GM21723 (cell line): ENCODE measurements at regions not wholly inside any gene's neighbourhood (a gene's known extent, or its start where the extent isn't known, plus 50 kb on each side); places are given as distances from the start of the nearest gene placed in this dataset.
"Not testable (repeated sequence)": the region's sequence is repeated elsewhere in the genome, so short reads cannot be mapped to it uniquely, and the experiment has no call there.

Experiments used
- ATAC-seq: cut with Tn5 transposase; IDR thresholded peaks from one replicate; pipeline ENCODE4 v1.9.1; 2021; ENCODE audit warnings: mild to moderate bottlenecking, moderate library complexity; ENCODE audit not compliant: unreplicated experiment

DNA sequence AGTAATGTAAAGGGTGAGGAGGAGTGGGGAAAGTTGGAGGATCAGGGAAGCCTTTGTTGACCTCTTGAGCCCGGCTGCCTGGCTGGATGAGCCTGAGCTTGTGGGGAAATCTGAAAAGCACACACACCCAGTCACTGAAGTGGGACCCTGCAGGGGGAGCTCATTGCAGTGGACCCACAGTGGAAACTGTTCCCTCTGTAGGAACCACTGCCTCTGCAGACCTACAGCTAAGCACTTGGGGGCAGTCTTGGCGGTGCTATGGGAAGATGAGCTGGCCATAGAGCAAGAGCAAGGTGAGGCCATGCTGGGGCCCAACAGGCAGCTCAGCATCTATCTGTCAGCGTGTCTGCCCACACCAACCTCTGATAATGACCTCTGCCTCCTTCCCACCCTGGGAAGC is 294.8 kb downstream of the TSHZ3 start:
- ATAC-seq, result no peak

DNA sequence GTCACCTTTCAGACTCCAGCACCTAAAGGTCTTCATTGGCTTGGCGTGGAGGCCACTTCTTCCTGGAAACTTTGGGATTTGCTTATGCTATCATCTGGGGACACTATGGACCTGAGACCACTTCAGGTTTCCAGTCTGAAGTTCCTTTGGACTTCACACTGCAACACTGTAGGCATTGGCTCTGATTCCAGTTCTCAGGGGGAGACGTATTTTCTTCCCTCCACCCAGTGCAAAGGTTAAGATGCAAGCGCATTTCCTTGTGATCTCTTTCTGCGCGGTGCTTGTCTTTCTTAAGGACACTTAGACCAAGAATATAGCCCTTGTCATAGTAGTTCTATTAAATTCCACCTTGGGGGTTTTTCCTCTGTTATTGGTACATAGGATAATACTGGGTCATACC is 299.8 kb downstream of the TSHZ3 start:
- no peak for ATAC-seq

DNA sequence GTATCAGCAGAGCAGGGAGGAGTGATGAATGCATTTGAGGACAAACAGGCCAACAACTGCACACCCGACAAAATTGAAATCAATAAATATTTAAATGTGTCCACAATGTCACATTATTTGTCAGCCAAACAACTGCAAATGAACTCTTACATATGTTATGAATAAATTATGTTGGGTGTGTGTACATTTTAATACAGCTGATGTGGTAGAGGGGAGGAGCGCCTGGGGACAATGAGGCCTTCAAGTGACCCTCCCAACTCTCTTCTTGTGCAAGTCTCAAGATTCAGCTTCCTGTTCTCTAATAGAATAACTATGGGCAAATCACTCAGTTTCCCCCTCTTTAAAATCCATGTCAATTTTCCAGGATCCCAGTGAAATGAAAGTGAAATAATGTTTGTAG is 303.2 kb downstream of the TSHZ3 start:
- ATAC-seq, result no peak

DNA sequence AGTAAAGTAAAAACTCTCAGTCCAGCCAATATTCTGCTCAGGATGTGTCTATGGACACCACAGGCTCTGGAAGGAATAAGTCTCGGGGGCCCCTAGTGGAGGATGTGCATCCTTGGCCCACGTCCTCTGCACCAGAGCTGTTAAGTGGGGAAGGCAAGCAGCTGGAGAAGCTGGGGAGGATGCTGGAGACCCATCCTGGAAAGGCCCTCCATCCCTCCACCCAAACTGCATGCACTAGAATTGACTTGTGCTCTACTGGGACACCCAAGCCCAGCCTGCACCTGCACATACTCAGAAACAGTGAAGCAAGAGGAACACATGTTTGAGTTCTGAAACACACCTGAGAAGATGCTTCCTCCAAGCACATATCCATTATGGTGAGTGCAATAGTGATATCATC is 307.8 kb downstream of the TSHZ3 start:
- ATAC-seq, result no peak

DNA sequence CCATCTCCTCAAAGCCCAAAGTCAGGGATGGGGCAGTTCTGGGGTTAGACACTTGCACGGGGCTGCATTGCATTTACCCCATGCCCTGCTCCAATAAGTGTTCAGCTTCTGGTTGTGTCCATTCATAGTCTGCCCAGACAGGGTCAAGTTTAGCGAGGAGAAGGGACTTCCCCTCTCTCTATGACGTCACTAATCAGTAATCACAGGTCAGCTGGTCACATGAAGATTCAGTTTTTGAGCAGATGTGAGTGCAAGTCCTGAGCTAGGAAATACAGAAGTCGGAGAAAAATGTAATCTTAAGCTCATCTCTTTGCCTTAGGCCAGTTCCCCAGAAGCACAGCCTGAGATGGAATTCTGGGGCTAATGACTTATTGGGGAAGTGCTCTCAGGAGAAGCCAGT is 310.1 kb downstream of the TSHZ3 start:
- ATAC-seq, result no peak

DNA sequence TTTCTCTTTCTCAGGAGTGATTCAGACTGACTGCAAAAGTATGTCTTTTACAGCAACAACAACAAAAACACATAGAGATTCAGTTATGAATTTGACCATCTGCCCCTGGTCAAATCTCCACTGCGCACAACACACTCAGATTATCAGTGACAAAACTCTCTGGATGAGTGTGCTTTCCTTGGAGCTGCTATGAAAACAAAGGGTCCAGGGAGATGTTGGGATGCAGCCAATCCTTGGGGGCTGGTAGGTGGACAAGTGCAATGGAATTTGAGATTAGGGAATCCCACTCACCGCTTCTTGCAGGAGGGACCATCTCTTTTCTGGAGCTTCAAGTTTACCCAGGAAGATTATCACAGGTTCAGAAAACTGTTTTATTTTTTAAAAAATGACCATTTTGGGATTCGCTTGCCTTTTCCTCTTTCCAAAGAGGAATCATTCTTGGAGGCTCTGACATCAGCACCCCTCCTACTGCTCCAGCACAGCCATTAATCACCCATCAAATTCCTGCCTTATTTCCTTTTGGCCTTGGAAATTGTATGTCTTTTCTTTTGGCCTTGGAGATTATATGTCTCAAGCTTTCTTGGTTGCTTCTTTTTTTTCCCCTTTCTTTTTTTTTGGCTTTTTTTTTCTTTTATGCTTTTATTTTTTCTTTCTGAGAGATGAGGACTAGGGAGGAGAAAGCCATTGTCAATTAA is 311.8 kb downstream of the TSHZ3 start:
- ATAC-seq, result no peak

DNA sequence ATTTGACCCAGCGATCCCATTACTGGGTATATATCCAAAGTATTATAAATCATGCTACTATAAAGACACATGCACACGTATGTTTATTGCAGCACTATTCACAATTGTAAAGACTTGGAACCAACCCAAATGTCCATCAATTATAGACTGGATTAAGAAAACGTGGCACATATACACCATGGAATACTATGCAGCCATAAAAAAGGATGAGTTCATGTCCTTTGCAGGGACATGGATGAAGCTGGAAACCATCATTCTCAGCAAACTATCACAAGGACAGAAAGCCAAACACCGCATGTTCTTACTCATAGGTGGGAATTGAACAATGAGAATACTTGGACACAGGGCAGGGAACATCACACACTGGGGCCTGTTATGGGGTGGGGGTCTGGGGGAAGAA is 317.8 kb downstream of the TSHZ3 start:
- not testable (repeated sequence) for ATAC-seq

DNA sequence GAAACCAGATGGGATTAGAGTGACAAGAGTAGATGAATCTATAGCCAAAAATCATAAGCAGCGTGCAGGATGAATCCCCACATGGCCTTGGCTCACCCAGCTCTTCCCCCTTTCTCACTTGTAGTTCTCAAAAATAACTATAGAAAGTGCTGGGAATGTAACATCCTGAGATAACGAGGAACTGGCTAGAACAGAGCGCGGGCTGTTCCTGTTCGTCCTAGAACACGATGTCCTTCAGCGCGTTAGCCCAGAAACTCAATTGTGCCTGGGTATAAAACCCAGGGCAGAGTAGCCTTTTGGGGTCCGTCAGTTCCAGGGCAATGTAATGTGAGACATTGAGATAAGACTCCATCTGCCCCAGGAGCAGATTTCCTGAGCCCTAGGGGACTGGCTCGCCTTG is 326.2 kb downstream of the TSHZ3 start:
- ATAC-seq, result no peak

DNA sequence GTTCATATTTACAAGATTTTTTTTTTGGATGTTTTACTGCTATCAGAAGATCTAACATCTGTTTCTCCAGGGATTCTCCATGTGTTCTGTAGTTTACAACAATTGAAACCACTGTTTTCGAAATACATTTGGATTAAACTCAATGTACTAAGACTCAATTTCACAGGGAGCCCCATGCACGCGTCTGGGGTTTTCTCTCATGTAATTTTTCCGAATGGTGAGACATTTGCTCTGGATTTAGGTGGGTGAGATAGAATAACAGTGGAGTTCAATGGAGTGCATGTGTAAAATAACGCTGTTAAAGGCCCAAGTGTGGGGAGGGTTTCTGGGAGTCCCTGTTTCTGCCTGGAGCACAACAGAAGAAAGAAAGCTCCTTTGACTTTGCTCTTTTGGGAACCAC is 330.3 kb downstream of the TSHZ3 start:
- no peak for ATAC-seq

DNA sequence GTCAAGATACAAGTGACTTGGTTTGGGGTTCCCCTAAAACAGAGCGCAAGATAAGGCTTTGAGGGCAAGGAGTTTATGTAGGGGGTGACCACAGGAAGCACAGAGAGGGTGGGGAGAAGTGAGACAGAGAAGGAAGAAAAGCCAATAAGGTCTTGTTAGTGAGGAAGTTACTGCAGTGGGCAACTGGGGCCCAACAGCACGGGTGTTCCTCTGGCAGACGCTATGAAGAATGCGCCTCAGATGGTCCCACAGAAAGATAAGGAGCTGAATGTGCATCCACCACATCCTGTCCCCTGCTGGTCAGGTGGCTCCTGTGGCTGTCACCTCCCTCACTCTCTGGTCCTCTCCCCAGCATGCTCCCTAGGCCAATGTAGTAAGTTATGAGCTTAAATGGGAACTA is 333.5 kb downstream of the TSHZ3 start:
- no peak for ATAC-seq

DNA sequence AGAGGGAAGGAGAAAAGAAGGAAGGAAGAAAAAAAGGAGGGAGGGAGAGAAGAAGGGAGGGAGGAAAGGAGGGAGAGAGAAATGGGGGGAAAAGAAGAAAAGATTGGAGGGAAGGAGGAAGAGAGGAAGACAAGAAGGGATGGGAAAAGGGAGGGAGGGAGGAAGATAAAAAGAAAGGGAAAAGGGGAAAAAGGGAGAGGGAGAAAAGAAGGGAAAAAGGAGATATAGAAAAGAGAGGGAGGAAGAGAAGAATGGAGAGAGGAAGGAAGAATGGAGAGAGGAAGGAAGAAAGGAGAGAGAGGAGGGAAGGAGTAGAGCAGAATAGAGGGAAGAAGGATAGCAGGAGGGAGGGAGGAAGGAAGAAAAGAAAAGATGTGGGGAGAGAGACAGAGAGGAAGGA is 334.6 kb downstream of the TSHZ3 start:
- no peak for ATAC-seq

DNA sequence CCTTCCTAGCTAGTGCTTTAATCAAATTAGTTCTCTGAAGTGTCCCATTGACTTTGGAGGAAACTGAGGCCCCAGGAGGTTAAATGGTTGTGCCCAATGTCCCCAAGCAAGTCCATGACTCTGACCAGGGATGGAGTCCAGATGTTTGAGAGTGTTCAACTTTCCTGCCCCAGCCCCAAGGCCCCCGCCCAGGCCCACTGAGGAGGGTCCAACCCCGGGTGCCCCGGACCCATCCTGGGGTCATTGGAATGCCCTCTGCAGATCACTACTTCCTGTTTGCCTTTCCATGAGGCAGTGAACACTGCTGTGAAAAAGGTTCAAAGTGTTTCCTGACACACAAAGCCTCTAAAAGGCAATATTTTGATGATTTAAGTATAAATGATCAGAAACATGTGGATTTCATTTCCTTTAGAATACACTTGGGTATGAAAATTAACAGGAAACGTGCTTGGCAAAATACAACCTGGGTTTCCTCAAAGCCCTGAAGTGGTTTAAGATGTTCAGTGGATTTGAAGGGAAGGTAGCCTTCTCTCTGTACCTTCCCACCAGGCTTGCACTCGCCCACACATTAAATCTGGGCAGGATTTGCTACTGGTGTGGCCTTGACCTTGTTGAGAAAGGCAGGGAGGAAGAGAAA is 335.7 kb downstream of the TSHZ3 start:
- ATAC-seq, result no peak

DNA sequence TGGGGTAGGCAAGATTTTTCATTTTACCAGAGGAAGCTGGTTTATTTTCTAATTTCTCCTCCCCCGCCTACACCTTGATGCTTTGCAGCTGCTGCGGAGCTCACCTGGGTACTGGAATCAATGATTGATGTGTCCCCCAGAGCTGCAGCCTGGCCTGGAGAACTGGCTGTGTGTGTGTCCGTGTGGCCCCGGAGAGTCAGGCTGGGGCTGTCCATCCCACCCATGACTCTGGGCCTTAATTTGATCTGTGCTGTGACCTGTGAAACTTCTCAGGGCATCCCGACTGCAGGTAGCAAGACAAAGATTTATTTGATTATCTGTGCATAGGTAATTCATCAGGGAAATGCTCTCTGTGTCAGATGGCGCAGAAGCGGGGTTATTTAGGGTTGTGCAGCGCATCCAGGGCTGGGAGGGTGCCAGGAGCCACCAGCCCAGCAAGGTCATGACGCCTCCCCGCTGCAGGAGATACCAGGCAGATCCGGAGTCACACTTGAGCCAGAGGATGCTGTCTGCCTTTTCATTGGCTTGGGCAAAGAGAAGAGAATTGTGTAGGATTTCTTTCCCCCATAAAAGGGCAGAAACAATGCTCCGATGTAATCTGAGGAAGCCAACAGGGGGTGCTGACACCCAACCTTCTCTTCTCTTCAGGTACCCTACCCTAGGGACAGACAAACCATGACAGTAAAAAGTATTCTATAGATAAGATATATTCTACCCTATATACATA is 346.6 kb downstream of the TSHZ3 start:
- ATAC-seq, result no peak

DNA sequence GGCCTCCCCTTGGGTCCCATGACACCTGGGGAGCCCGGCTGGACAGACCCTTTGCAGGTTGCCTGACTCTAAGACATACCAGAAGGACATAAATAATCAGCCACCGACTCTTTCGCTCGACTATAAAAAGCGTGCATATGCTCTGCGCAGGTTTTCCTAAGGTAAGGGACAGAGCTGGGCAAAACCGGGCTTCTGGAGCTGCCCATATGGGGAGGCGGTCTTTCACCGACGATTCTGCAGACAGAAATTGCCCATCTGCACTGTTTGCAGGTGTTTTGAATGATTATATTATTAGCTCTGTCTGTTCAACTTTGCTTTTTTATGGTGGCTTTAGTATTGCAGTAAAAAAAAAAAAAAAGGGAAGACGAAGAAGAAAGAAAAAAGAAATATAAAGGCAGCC is 347.2 kb downstream of the TSHZ3 start:
- ATAC-seq, result no peak

DNA sequence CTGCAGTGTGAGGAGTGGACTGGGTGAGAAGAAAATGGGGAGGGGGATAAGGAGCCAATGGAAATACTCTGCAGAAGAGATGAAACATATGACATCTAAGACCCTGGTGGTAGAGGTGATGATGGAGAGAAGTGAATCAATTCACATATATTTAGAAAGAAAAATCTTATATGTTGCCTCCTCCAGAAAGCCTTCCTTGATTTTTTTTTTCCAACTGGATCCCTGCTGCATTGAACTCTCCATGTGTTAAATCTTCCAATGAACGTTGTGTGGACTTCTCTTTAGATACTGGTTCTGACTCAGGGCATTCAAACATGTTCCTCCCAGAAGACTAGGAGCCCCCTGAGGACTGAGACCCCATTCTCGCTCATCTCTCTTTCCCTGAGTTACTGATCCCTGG is 348.3 kb downstream of the TSHZ3 start:
- ATAC-seq, result no peak

DNA sequence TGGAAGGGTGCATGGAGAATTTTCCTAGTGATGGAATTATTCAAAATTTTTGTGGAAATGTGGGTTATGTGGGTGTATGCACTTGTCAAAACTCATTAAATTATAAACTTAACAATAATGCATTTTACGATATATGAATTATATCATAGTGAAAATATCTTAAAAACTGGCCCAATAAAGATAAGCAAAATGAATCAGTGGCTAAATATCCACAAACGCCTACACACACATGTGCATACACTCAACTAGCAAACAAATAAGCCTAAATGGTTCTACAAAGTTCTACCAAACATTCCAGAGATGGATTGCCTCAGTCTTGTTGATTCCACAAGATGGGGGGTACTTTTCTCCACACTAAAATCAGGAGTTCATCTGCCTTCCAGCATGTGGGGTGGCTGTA is 349.5 kb downstream of the TSHZ3 start:
- ATAC-seq, result no peak

DNA sequence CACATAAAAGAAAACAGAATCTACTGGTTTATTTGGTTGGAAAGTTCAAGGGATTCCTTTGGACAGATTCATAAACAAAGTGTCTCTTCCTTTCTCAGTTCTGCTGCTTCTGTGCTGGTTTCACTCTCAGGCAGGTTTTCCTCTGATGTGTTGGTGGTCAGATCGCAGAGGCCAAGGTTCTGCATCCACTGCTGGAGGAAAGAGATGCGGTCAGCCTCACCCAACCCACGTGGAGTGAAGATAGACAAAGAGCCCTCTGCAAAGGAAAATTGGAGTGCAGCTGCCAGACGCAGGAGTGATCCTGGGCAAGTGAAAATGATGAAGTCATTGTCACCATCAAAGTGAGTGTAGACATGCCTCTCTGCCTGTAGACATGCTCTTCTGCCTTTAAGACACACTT is 352.0 kb downstream of the TSHZ3 start:
- ATAC-seq, result no peak

DNA sequence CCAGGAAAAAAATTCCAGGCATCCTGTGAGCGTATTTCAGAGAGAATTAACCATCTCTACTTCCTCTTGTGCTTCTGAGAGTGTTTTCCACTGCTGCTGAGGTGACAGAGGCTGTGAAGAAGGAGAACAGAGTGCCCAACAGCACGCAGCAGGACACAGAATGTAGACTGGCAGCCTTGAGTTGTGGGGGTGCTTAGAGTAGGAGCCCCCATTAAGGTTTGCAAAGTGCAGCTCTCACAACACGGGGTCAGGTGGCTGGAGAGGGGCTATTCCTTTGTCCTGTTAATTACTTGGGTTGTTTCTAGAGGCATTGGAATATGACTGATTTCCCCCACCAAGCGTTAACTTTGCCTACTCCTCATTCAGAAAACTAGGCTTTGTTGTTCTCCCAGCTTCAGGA is 370.6 kb downstream of the TSHZ3 start:
- no peak for ATAC-seq

DNA sequence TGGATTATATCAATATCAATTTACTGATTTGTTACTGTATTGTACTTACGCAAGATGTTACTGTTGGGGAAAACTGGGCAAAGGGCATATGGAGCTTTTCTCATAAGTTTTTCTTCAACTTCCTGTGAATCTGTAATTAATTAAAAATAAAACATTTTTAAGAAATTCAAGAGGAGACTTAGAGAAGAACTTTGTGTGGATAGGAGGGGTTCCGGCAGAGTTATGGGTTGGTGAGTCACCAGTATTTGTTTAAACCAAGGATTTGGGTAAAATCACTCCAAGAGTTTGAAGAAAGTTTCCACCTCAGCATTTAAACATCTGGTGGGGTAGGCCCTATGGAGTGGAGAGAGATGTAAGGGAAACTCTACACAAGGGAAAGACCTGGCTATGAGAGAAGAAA is 379.6 kb downstream of the TSHZ3 start:
- no peak for ATAC-seq

DNA sequence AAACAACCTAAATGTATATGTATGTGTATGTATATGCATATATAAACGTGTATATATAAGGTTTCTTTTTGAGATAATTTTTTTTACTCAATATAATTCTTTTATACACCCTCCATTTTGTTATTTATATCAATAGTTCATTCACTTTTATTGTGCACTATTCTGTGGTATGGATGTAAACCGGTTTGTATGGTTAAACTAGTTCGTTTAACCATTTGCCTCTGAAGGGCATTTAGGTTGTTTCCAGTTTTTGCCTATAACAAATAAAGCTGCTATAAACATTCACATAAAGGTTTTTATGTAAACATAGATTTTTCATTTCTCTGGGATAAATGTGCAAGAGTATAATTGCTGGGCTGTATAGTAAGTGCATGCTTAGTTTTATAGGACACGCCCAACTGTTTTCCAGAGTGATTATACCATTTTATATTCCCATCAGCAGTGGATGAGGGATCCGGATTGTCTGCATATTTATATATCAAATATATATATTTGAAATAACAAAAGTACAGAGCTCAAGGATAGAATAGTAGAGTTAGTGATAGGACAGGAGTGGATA is 380.3 kb downstream of the TSHZ3 start:
- no peak for ATAC-seq

DNA sequence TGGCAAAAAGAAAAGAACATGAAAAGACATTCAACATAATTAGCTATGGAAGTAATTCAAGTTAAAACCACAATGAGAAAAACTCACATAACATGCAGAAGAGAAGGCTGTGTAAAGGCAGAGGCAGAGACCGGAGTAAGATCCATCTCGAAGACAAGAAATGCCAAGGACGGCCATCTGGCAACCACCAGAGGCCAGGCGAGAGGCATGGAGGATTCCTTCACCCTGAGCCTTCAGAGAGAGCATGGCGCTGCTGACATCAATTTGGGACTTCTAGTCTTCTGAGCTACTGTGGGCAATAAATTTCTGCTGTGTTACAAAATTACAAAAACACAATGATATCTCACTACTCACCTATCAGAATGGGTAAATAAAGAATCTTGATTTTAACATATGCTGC is 381.0 kb downstream of the TSHZ3 start:
- ATAC-seq, result no peak

DNA sequence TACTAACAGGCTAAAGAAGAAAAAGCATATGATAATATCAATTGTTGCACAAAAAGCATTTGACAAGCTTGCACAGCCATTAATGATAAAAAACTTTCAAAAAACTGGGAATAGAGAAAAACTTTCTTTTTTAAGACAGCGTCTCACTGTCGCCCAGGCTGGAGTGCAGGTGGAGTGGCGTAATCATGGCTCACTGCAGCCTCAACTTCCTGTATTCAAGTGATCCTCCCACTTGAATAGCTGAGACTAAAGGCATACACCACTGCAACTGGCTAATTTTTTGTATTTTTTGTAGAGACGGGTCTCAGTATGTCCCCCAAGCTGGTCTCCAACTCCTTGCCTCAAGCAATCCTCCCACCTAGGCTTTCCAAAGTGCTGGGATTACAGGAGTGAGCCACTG is 382.8 kb downstream of the TSHZ3 start:
- no peak for ATAC-seq
